ENCODE measurements at regions not wholly inside any gene's neighbourhood (a gene's known extent, or its start where the extent isn't known, plus 50 kb on each side); places are given as distances from the start of the nearest gene placed in this dataset.

DNA sequence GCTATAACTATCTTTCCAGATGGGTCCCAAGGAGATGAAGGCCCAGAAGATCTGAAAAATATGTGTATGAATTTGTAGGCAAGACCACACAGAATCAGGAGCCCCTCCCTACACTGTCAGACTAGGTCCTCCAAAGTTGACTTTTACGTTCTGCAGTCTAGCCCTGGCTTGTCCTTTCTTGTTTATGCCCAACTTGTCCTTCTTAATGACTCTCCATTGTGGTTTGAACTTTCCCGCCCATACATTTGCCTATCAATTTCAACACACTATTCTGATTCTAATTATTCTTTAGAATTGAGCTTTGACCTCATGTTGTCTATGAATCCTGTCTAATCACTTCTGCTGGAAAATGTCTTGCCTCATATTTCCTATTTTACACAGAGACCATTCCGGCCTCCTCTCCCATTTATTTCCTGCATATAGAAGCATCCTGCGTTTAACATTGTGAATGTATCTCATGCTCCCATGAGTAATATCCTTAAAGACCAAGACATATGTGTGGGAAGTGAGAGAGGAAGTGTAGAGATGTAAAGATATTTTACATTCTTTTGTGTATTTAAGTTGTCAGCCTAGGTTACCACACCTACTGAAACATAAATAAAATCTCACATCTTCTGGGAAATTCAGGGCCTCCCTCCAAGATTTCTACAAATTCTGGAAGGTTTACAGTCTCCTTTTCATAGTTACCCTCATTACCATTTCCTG is 348.3 kb downstream of the BCKDHB start:
- H3K4me3 ChIP-seq (ENCODE audit: low read length), result no peak overlapping the region
- no peaks in the 10 kb centered on the region for H4K20me1 ChIP-seq (ENCODE audit: insufficient read depth)
- no peak for TF ChIP-seq SMC3 (conservative IDR thresholded peaks at IDR 0.05; ENCODE audit: poor library complexity)
- no peak for TF ChIP-seq MXI1 (conservative IDR thresholded peaks at IDR 0.05; ENCODE audit: poor library complexity, severe bottlenecking)
- no peak for TF ChIP-seq POLR2AphosphoS5 (IDR thresholded peaks at IDR 0.05)
- TF ChIP-seq CTCF (IDR thresholded peaks at IDR 0.05; ENCODE audit: poor library complexity, severe bottlenecking), result no peak
- no peak for TF ChIP-seq EP300 (conservative IDR thresholded peaks at IDR 0.05; ENCODE audit: poor library complexity, severe bottlenecking)
- no peak for TF ChIP-seq REST (IDR thresholded peaks at IDR 0.05; ENCODE audit: borderline replicate concordance)
- TF ChIP-seq RAD21 (conservative IDR thresholded peaks at IDR 0.05), result no peak
- no peak for TF ChIP-seq EZH2 (IDR thresholded peaks at IDR 0.05; ENCODE audit: borderline replicate concordance, insufficient read depth, low read length, poor library complexity, severe bottlenecking)
- no peak for TF ChIP-seq TAF1 (IDR thresholded peaks at IDR 0.05; ENCODE audit: low read depth)
- H3K27me3 ChIP-seq (ENCODE audit: insufficient read depth, low read depth, low read length), result no peaks in the 10 kb centered on the region
- H3K79me2 ChIP-seq (replicated peaks; ENCODE audit: insufficient read depth, low read length), result no peaks in the 10 kb centered on the region
- no peak overlapping the region for H2AFZ ChIP-seq (ENCODE audit: low read depth, low read length)
- no peaks in the 10 kb centered on the region for H3F3A ChIP-seq (ENCODE audit: insufficient read depth, low read length, poor library complexity, severe bottlenecking)
- H3K9me3 ChIP-seq (ENCODE audit: low read length), result no peaks in the 10 kb centered on the region
- H3K4me2 ChIP-seq (ENCODE audit: low read length), result no peak overlapping the region
- H3K9ac ChIP-seq (ENCODE audit: low read length), result no peak overlapping the region
- no peak overlapping the region for H3K27ac ChIP-seq (ENCODE audit: low read length)
- no peaks in the 10 kb centered on the region for H3K9me2 ChIP-seq (ENCODE audit: insufficient read depth, low read length)
- no peaks in the 10 kb centered on the region for H3K36me3 ChIP-seq (ENCODE audit: insufficient read depth, low read length)

- Histone ChIP-seq H3K27me3 (ENCODE audit: insufficient read depth, low read depth, low read length) (no peaks in the 10 kb centered on the region), H4K20me1 (ENCODE audit: insufficient read depth) (no peaks in the 10 kb centered on the region), H3K4me2 (ENCODE audit: low read length) (no peak overlapping the region), H3K27ac (ENCODE audit: low read length) (no peak overlapping the region), H3K79me2 (replicated peaks; ENCODE audit: insufficient read depth, low read length) (no peaks in the 10 kb centered on the region), H3K9me3 (ENCODE audit: low read length) (no peaks in the 10 kb centered on the region), H3F3A (ENCODE audit: insufficient read depth, low read length, poor library complexity, severe bottlenecking) (no peaks in the 10 kb centered on the region), H3K36me3 (ENCODE audit: insufficient read depth, low read length) (no peaks in the 10 kb centered on the region), H3K9ac (ENCODE audit: low read length) (no peak overlapping the region), H3K4me3 (ENCODE audit: low read length) (no peak overlapping the region), H2AFZ (ENCODE audit: low read depth, low read length) (no peak overlapping the region), H3K9me2 (ENCODE audit: insufficient read depth, low read length) (no peaks in the 10 kb centered on the region)
- TF ChIP-seq POLR2AphosphoS5 (IDR thresholded peaks at IDR 0.05) (no peak), RAD21 (conservative IDR thresholded peaks at IDR 0.05) (no peak), CTCF (IDR thresholded peaks at IDR 0.05; ENCODE audit: poor library complexity, severe bottlenecking) (no peak), EP300 (conservative IDR thresholded peaks at IDR 0.05; ENCODE audit: poor library complexity, severe bottlenecking) (no peak), MXI1 (conservative IDR thresholded peaks at IDR 0.05; ENCODE audit: poor library complexity, severe bottlenecking) (no peak), SMC3 (conservative IDR thresholded peaks at IDR 0.05; ENCODE audit: poor library complexity) (no peak), TAF1 (IDR thresholded peaks at IDR 0.05; ENCODE audit: low read depth) (no peak), EZH2 (IDR thresholded peaks at IDR 0.05; ENCODE audit: borderline replicate concordance, insufficient read depth, low read length, poor library complexity, severe bottlenecking) (no peak), REST (IDR thresholded peaks at IDR 0.05; ENCODE audit: borderline replicate concordance) (no peak)
These were observed 347.7 kb downstream of the BCKDHB start for GRCh38 chr6:80454197-80454596.
